SK-N-SH (cell line): ENCODE measurements at regions not wholly inside any gene's neighbourhood (a gene's known extent, or its start where the extent isn't known, plus 50 kb on each side); places are given as distances from the start of the nearest gene placed in this dataset.

Source experiments
- CTCF ChIA-PET: fragments of 300-600, 350-600 bp; formaldehyde crosslinking; extraction: SDS; loops from one replicate; lab custom pipeline; 2021; lab: Yijun Ruan, JAX
- POLR2A ChIA-PET: fragments of 350-600 bp; sonication (Branson Sonifier 250); formaldehyde crosslinking; extraction: SDS; loops from one replicate; lab custom pipeline; 2020; ENCODE audit warnings: antibody characterized with exemption, inconsistent platforms; lab: Yijun Ruan, JAX
- DNase-seq: peaks from one replicate; pipeline ENCODE4 v3.0.0; 2012
- H2AFZ ChIP-seq: fragments of 200-600 bp; sonication (generic); 2 replicates; pipeline ENCODE4 v1.8.1; 2016; ENCODE audit warnings: antibody characterized with exemption, mild to moderate bottlenecking, low read depth
- H3F3A ChIP-seq: fragments of 200-600 bp; sonication (generic); replicated peaks from 2 replicates; pipeline ENCODE3; 2016; ENCODE audit warnings: antibody characterized with exemption, mild to moderate bottlenecking; ENCODE audit not compliant: insufficient read depth
- H3K27ac ChIP-seq, 2 experiments: fragments of 200-500 bp in 1 of 2; fragments of 200-600 bp in 1 of 2; sonication (Bioruptor generic) in 1 of 2; sonication (generic), shearing (Covaris generic) in 1 of 2; 2 replicates each; pipeline versions ENCODE4 v1.5.1 to v1.6.1; 2014 to 2016; ENCODE audit warnings: low read depth in 2 of 2, inconsistent platforms in 1 of 2, low read length in 1 of 2, mild to moderate bottlenecking in 1 of 2, mixed read lengths in 1 of 2
- H3K27me3 ChIP-seq: fragments of 200-600 bp; sonication (generic), shearing (Covaris generic); 2 replicates; pipeline ENCODE4 v1.6.1; 2016; ENCODE audit warnings: mixed run types; ENCODE audit not compliant: insufficient read depth
- H3K36me3 ChIP-seq, 2 experiments: fragments of 200-500 bp in 1 of 2; fragments of 200-600 bp in 1 of 2; sonication (Bioruptor generic) in 1 of 2; sonication (generic) in 1 of 2; replicated peaks in 1 of 2; 2 replicates each; pipeline versions ENCODE3 to v1.5.1; 2014 to 2016; ENCODE audit warnings: low read length in 1 of 2, mild to moderate bottlenecking in 1 of 2; ENCODE audit not compliant: insufficient read depth in 2 of 2, control insufficient read depth in 1 of 2
- H3K4me1 ChIP-seq, 2 experiments: fragments of 200-500 bp in 1 of 2; fragments of 200-600 bp in 1 of 2; sonication (Bioruptor generic) in 1 of 2; sonication (generic), shearing (Covaris generic) in 1 of 2; 2 replicates each; pipeline versions ENCODE4 v1.5.1 to v1.6.1; 2014 to 2016; ENCODE audit warnings: low read depth in 1 of 2, low read length in 1 of 2, mixed run types in 1 of 2; ENCODE audit not compliant: insufficient read depth in 2 of 2, control insufficient read depth in 1 of 2
- H3K4me2 ChIP-seq: fragments of 200-600 bp; sonication (generic), shearing (Covaris generic); 2 replicates; pipeline ENCODE4 v1.6.1; 2017; ENCODE audit warnings: mixed run types
- H3K4me3 ChIP-seq, 2 experiments: fragments of 200-500 bp in 1 of 2; fragments of 200-600 bp in 1 of 2; sonication (Bioruptor generic) in 1 of 2; sonication (generic), shearing (Covaris generic) in 1 of 2; 2 replicates each; pipeline versions ENCODE4 v1.5.1 to v1.8.1; 2014 to 2016; ENCODE audit warnings: low read depth in 2 of 2, inconsistent platforms in 1 of 2, low read length in 1 of 2, mild to moderate bottlenecking in 1 of 2, mixed read lengths in 1 of 2, moderate library complexity in 1 of 2
- H3K79me2 ChIP-seq: fragments of 200-600 bp; sonication (generic); 2 replicates; pipeline ENCODE4 v1.8.1; 2017; ENCODE audit warnings: mild to moderate bottlenecking; ENCODE audit not compliant: insufficient read depth
- H3K9ac ChIP-seq: fragments of 200-600 bp; sonication (generic); 2 replicates; pipeline ENCODE4 v1.6.1; 2017; ENCODE audit warnings: mixed run types
- H3K9me2 ChIP-seq: fragments of 200-600 bp; sonication (generic); 2 replicates; pipeline ENCODE4 v1.6.1; 2017; ENCODE audit warnings: mixed run types
- H3K9me3 ChIP-seq: fragments of 200-600 bp; sonication (generic); 2 replicates; pipeline ENCODE4 v1.6.1; 2017; ENCODE audit warnings: mixed run types, mild to moderate bottlenecking, moderate library complexity
- H4K20me1 ChIP-seq: fragments of 200-600 bp; sonication (generic); 2 replicates; pipeline ENCODE4 v1.6.1; 2017; ENCODE audit warnings: mild to moderate bottlenecking, mixed run types; ENCODE audit not compliant: insufficient read depth
- ELF1 ChIP-seq: IDR thresholded peaks from 2 replicates; pipeline ENCODE4 v1.4.0; 2012
- FOSL2 ChIP-seq: IDR thresholded peaks from 2 replicates; pipeline ENCODE4 v1.4.0; 2012; ENCODE audit warnings: low read depth, mild to moderate bottlenecking, moderate library complexity, borderline replicate concordance
- GATA2 ChIP-seq: sonication (generic); formaldehyde crosslinking; IDR thresholded peaks from 2 replicates; pipeline ENCODE4 v1.5.0; 2020; ENCODE audit warnings: mild to moderate bottlenecking, missing genetic modification reagents
- JUND ChIP-seq: IDR thresholded peaks from 2 replicates; pipeline ENCODE4 v1.4.0; 2012
- MAX ChIP-seq: IDR thresholded peaks from 2 replicates; pipeline ENCODE4 v1.4.0; 2012; ENCODE audit warnings: low read depth
- NRF1 ChIP-seq: IDR thresholded peaks from 2 replicates; pipeline ENCODE4 v1.6.1; 2012; ENCODE audit warnings: low read depth, mild to moderate bottlenecking, low read length
- REST ChIP-seq: IDR thresholded peaks from 2 replicates; pipeline ENCODE4 v1.6.1; 2012; ENCODE audit warnings: mild to moderate bottlenecking, low read depth, low read length, moderate library complexity
- RFX5 ChIP-seq: IDR thresholded peaks from 2 replicates; pipeline ENCODE4 v1.6.1; 2012; ENCODE audit warnings: mild to moderate bottlenecking, improper control_type of control experiment, low read length
- RXRA ChIP-seq: IDR thresholded peaks from 2 replicates; pipeline ENCODE4 v1.4.0; 2012; ENCODE audit warnings: low read depth, mild to moderate bottlenecking, borderline replicate concordance
- SIN3A ChIP-seq: IDR thresholded peaks from 2 replicates; pipeline ENCODE4 v1.6.1; 2012; ENCODE audit warnings: low read depth, mild to moderate bottlenecking, low read length, moderate library complexity, borderline replicate concordance
- SMC3 ChIP-seq: IDR thresholded peaks from 2 replicates; pipeline ENCODE4 v1.6.1; 2012; ENCODE audit warnings: low read depth, low read length, improper control_type of control experiment
- TEAD4 ChIP-seq: IDR thresholded peaks from 2 replicates; pipeline ENCODE4 v1.4.0; 2012; ENCODE audit warnings: mild to moderate bottlenecking, borderline replicate concordance; ENCODE audit not compliant: insufficient read depth
- USF1 ChIP-seq: IDR thresholded peaks from 2 replicates; pipeline ENCODE4 v1.4.0; 2012; ENCODE audit warnings: low read depth, borderline replicate concordance
- YY1 ChIP-seq: IDR thresholded peaks from 2 replicates; pipeline ENCODE4 v1.4.0; 2012; ENCODE audit warnings: low read depth, mild to moderate bottlenecking
- WGBS: methylation state at CpG from one replicate; pipeline ENCODE4 v1.1.6; 2017; ENCODE audit warnings: low lambda C conversion rate; 5-methylcytosine and 5-hydroxymethylcytosine counted together
- TF ChIP-seq, protein P1 (sequence below): IDR thresholded peaks from 2 replicates; pipeline ENCODE4 v1.4.0; 2012; ENCODE audit warnings: low read depth, borderline replicate concordance
- TF ChIP-seq, protein P2 (sequence below): fragments of 150-350 bp; IDR thresholded peaks from 2 replicates; pipeline ENCODE4 v1.6.1; 2017; ENCODE audit warnings: antibody characterized with exemption, low read length, low read depth, borderline replicate concordance

- TF ChIP-seq SIN3A: no peak
- no peak for TF ChIP-seq RFX5
Observed at GRCh38 chr12:102681309-102681708, 200.9 kb upstream of the IGF1 start (continued).

DNA sequence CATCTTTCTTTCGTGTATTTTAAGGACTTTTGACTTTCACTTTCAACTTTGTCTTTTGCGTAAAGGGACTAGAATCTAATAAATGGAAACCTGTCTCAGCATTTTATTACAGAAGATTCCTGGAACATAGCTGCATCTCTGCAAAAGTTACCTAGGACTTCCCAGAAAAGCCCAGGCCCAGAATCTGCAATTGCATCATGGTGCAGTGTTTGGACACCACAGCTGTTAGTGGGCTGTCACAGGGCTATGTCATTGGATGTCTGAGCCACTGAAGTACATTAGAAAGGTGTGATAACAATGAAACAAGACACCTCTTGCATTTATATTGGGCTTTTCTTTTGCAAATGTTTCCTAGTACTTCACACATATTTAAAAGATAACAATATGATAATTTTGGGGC, 199.9 kb upstream of the IGF1 start:
- Histone ChIP-seq H3K36me3 (no peaks in the 10 kb centered on the region), H3K9me3 (no peaks in the 10 kb centered on the region), H3K4me3 (peak overlapping the region in 1 of 2 experiments; percentile 42; a peak in 1 of 4 replicates), H3K27me3 (no peaks in the 10 kb centered on the region), H3K9ac (no peak overlapping the region), H3K4me1 (no peaks in the 10 kb centered on the region), H3K4me2 (no peak overlapping the region; the same call in 1 of the 2 replicates), H3F3A (no peaks in the 10 kb centered on the region), H3K9me2 (no peaks in the 10 kb centered on the region), H4K20me1 (no peaks in the 10 kb centered on the region), H3K27ac (no peak overlapping the region), H3K79me2 (no peaks in the 10 kb centered on the region), H2AFZ (no peak overlapping the region)
- DNase-seq: no peak
- TF ChIP-seq JUND (no peak), ELF1 (no peak), TEAD4 (no peak), MAX (no peak), RFX5 (no peak), YY1 (no peak), GATA2 (CRISPR knock-in tag) (no peak)
- TF ChIP-seq, protein P1, sequence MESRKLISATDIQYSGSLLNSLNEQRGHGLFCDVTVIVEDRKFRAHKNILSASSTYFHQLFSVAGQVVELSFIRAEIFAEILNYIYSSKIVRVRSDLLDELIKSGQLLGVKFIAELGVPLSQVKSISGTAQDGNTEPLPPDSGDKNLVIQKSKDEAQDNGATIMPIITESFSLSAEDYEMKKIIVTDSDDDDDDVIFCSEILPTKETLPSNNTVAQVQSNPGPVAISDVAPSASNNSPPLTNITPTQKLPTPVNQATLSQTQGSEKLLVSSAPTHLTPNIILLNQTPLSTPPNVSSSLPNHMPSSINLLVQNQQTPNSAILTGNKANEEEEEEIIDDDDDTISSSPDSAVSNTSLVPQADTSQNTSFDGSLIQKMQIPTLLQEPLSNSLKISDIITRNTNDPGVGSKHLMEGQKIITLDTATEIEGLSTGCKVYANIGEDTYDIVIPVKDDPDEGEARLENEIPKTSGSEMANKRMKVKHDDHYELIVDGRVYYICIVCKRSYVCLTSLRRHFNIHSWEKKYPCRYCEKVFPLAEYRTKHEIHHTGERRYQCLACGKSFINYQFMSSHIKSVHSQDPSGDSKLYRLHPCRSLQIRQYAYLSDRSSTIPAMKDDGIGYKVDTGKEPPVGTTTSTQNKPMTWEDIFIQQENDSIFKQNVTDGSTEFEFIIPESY: no peak
- TF ChIP-seq, protein P2, sequence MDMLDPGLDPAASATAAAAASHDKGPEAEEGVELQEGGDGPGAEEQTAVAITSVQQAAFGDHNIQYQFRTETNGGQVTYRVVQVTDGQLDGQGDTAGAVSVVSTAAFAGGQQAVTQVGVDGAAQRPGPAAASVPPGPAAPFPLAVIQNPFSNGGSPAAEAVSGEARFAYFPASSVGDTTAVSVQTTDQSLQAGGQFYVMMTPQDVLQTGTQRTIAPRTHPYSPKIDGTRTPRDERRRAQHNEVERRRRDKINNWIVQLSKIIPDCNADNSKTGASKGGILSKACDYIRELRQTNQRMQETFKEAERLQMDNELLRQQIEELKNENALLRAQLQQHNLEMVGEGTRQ: no peak
- CTCF ChIA-PET: no interaction called here
- 34% methylated on average over 2 of the region's 2 CpGs for WGBS
- POLR2A ChIA-PET: no interaction called here

DNA sequence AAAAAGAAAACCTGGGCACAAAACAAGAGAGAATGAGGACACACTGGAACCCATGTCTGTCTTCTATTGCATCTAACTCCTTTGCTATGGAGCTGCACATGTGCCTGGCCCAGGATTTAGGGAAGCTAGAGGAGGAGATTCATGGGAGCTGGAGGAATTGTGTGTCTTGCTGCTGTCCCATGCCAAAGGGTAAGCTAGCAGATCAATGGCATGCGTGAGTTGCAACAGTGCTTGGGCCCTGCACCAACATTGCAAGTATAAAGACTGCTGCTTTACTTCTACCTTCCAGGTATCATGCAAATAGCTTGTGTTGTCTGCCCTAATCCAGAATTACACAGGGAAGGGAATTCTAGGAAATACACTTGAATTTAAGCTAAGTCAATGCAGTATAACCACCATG, 196.4 kb upstream of the IGF1 start:
- POLR2A ChIA-PET: no interaction called here
- CTCF ChIA-PET: no interaction called here

More for the DNA sequence above, 196.4 kb upstream of the IGF1 start:
- Histone ChIP-seq H3K9me2 (no peaks in the 10 kb centered on the region), H3K4me1 (no peaks in the 10 kb centered on the region), H3K4me3 (no peak overlapping the region), H2AFZ (no peak overlapping the region), H3K9ac (no peak overlapping the region), H3K36me3 (no peaks in the 10 kb centered on the region), H3K79me2 (no peaks in the 10 kb centered on the region), H3K4me2 (no peak overlapping the region)
- WGBS: 40% methylated on average over 1 of the region's 1 CpG
- DNase-seq: no peak
- TF ChIP-seq NRF1 (no peak), YY1 (no peak), RFX5 (no peak), RXRA (no peak), REST (no peak), FOSL2 (no peak), SIN3A (no peak), SMC3 (no peak), ELF1 (no peak), TEAD4 (no peak), USF1 (no peak)
- TF ChIP-seq, all 33 proteins: peak for 0
- Histone ChIP-seq H4K20me1 (no peaks in the 10 kb centered on the region), H3K27me3 (no peaks in the 10 kb centered on the region), H3K9me3 (no peaks in the 10 kb centered on the region), H3K27ac (no peak overlapping the region), H3F3A (no peaks in the 10 kb centered on the region)
